ENCODE measurements at regions not wholly inside any gene's neighbourhood (a gene's known extent, or its start where the extent isn't known, plus 50 kb on each side); places are given as distances from the start of the nearest gene placed in this dataset.

DNA sequence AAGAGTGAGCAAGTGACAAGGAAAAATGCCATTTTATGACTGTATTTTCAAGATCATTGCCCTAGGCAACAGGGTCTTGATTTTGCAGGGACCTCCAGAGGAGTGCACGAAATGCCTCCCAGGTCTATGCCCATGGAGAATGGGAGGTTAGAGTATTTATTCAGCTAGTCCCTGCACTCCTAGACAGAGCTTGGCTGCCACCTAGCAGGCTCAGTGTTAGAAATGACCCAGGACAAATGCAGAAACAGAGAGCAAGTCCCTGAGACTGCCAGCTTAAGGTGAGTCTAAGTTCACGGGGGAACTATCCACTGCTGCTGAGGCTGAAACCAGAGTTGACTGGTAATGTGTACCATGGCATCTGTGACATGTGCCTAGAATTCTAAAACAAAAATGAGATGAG, 506.4 kb downstream of the MED13L start:
- Histone ChIP-seq H3K79me2 (no peaks in the 10 kb centered on the region), H3K4me3 (no peak overlapping the region), H3K9me3 (ENCODE audit: low read depth) (no peaks in the 10 kb centered on the region), H4K20me1 (ENCODE audit: insufficient read depth, poor library complexity, severe bottlenecking) (no peaks in the 10 kb centered on the region), H3K9me2 (replicated peaks; ENCODE audit: insufficient read depth) (no peaks in the 10 kb centered on the region), H2AFZ (no peak overlapping the region), H3K4me2 (no peak overlapping the region), H3K4me1 (ENCODE audit: insufficient read depth) (no peaks in the 10 kb centered on the region), H3K27me3 (no peaks in the 10 kb centered on the region), H3K27ac (no peak overlapping the region), H3K36me3 (replicated peaks; ENCODE audit: insufficient read depth, low read depth) (no peaks in the 10 kb centered on the region)
- TF ChIP-seq EZH2phosphoT487 (IDR thresholded peaks at IDR 0.05; ENCODE audit: low read depth, severe bottlenecking, unreplicated experiment): no peak
- TF ChIP-seq, protein P1, sequence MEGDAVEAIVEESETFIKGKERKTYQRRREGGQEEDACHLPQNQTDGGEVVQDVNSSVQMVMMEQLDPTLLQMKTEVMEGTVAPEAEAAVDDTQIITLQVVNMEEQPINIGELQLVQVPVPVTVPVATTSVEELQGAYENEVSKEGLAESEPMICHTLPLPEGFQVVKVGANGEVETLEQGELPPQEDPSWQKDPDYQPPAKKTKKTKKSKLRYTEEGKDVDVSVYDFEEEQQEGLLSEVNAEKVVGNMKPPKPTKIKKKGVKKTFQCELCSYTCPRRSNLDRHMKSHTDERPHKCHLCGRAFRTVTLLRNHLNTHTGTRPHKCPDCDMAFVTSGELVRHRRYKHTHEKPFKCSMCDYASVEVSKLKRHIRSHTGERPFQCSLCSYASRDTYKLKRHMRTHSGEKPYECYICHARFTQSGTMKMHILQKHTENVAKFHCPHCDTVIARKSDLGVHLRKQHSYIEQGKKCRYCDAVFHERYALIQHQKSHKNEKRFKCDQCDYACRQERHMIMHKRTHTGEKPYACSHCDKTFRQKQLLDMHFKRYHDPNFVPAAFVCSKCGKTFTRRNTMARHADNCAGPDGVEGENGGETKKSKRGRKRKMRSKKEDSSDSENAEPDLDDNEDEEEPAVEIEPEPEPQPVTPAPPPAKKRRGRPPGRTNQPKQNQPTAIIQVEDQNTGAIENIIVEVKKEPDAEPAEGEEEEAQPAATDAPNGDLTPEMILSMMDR (IDR thresholded peaks at IDR 0.05; ENCODE audit: poor library complexity): peak; percentile 47
- WGBS (ENCODE audit: low lambda C conversion rate, missing lambda C conversion rate): 32% methylated on average over 2 of the region's 2 CpGs
- peak; percentile 56 for DNase-seq (ENCODE audit: low spot score)

- TF ChIP-seq EZH2 (IDR thresholded peaks at IDR 0.05; ENCODE audit: borderline replicate concordance) (no peak), EZH2phosphoT487 (IDR thresholded peaks at IDR 0.05; ENCODE audit: low read depth, severe bottlenecking, unreplicated experiment) (no peak)
- TF ChIP-seq, protein P1 (IDR thresholded peaks at IDR 0.05; ENCODE audit: poor library complexity): no peak
These were observed 506.9 kb downstream of the MED13L start for GRCh38 chr12:115770643-115771042.

GRCh38 chr12:115767916-115768315, 509.6 kb downstream of the MED13L start:
- H3K9me2 ChIP-seq (replicated peaks; ENCODE audit: insufficient read depth): no peaks in the 10 kb centered on the region
- H3K27me3 ChIP-seq: no peaks in the 10 kb centered on the region
- H3K79me2 ChIP-seq: no peaks in the 10 kb centered on the region
- H3K9me3 ChIP-seq (ENCODE audit: low read depth): no peaks in the 10 kb centered on the region
- H3K4me1 ChIP-seq (ENCODE audit: insufficient read depth): peaks cover 8% of the 10 kb centered on the region
- WGBS (ENCODE audit: low lambda C conversion rate, missing lambda C conversion rate): 85% methylated on average over 5 of the region's 5 CpGs
- no peak overlapping the region for H3K27ac ChIP-seq
- H3K4me3 ChIP-seq: no peak overlapping the region
- H4K20me1 ChIP-seq (ENCODE audit: insufficient read depth, poor library complexity, severe bottlenecking): no peaks in the 10 kb centered on the region
- H3K36me3 ChIP-seq (replicated peaks; ENCODE audit: insufficient read depth, low read depth): no peaks in the 10 kb centered on the region
- H3K4me2 ChIP-seq: no peak overlapping the region
- no peak overlapping the region for H2AFZ ChIP-seq
- TF ChIP-seq EZH2 (IDR thresholded peaks at IDR 0.05; ENCODE audit: borderline replicate concordance): no peak
- TF ChIP-seq EZH2phosphoT487 (IDR thresholded peaks at IDR 0.05; ENCODE audit: low read depth, severe bottlenecking, unreplicated experiment): no peak
- TF ChIP-seq, protein P1 (IDR thresholded peaks at IDR 0.05; ENCODE audit: poor library complexity): no peak
- no peak for DNase-seq (ENCODE audit: low spot score)

More at GRCh38 chr12:115770643-115771042, 506.9 kb downstream of the MED13L start:
- WGBS (ENCODE audit: low lambda C conversion rate, missing lambda C conversion rate): 64% methylated on average over 1 of the region's 1 CpG
- H3K27me3 ChIP-seq: no peaks in the 10 kb centered on the region
- H2AFZ ChIP-seq: no peak overlapping the region
- no peak for DNase-seq (ENCODE audit: low spot score)
- no peaks in the 10 kb centered on the region for H3K9me3 ChIP-seq (ENCODE audit: low read depth)
- H4K20me1 ChIP-seq (ENCODE audit: insufficient read depth, poor library complexity, severe bottlenecking): no peaks in the 10 kb centered on the region
- no peak overlapping the region for H3K4me3 ChIP-seq
- H3K4me1 ChIP-seq (ENCODE audit: insufficient read depth): no peaks in the 10 kb centered on the region
- H3K79me2 ChIP-seq: no peaks in the 10 kb centered on the region
- H3K9me2 ChIP-seq (replicated peaks; ENCODE audit: insufficient read depth): no peaks in the 10 kb centered on the region
- H3K27ac ChIP-seq: no peak overlapping the region
- H3K36me3 ChIP-seq (replicated peaks; ENCODE audit: insufficient read depth, low read depth): no peaks in the 10 kb centered on the region
- no peak overlapping the region for H3K4me2 ChIP-seq

All from hepatocyte (in vitro differentiated cells).